ENCODE measurements at regions not wholly inside any gene's neighbourhood (a gene's known extent, or its start where the extent isn't known, plus 50 kb on each side); places are given as distances from the start of the nearest gene placed in this dataset.

DNA sequence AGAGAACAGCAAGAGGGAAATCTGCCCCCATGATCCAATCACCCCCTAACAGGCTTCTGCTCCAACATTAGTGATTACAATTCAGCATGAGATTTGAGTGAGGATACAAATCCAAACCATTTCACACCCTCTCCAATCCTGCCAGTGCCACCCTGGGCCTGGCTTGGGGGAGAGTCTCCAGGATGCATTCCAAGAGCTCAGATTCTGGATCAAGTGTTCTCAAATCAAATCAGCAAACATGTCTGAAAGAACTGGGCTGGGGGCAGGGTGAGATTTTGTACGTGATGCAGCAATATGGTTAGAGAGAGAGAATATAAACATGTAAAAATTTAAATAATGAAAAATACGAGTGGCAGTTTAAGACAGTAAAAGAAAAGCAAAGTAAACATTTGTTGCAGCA lies 2100.9 kb upstream of the CELF4 start:
- intact Hi-C loops (cut with DNase I), result no loop called here
- Histone ChIP-seq H3K9me3 (no peaks in the 10 kb centered on the region), H3K27ac (no peak overlapping the region), H3K27me3 (no peaks in the 10 kb centered on the region), H3K36me3 (no peaks in the 10 kb centered on the region), H3K4me3 (no peak overlapping the region), H3K4me1 (no peaks in the 10 kb centered on the region)
- 64 to 76% methylated on average over 2 of the region's 2 CpGs for WGBS, 2 donors
- DNase-seq, result no peak
- TF ChIP-seq POLR2A (IDR thresholded peaks at IDR 0.05), result no peak
- no peak for TF ChIP-seq EP300 (IDR thresholded peaks at IDR 0.05)
- TF ChIP-seq, protein P1, sequence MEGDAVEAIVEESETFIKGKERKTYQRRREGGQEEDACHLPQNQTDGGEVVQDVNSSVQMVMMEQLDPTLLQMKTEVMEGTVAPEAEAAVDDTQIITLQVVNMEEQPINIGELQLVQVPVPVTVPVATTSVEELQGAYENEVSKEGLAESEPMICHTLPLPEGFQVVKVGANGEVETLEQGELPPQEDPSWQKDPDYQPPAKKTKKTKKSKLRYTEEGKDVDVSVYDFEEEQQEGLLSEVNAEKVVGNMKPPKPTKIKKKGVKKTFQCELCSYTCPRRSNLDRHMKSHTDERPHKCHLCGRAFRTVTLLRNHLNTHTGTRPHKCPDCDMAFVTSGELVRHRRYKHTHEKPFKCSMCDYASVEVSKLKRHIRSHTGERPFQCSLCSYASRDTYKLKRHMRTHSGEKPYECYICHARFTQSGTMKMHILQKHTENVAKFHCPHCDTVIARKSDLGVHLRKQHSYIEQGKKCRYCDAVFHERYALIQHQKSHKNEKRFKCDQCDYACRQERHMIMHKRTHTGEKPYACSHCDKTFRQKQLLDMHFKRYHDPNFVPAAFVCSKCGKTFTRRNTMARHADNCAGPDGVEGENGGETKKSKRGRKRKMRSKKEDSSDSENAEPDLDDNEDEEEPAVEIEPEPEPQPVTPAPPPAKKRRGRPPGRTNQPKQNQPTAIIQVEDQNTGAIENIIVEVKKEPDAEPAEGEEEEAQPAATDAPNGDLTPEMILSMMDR (IDR thresholded peaks at IDR 0.05), result no peak

DNA sequence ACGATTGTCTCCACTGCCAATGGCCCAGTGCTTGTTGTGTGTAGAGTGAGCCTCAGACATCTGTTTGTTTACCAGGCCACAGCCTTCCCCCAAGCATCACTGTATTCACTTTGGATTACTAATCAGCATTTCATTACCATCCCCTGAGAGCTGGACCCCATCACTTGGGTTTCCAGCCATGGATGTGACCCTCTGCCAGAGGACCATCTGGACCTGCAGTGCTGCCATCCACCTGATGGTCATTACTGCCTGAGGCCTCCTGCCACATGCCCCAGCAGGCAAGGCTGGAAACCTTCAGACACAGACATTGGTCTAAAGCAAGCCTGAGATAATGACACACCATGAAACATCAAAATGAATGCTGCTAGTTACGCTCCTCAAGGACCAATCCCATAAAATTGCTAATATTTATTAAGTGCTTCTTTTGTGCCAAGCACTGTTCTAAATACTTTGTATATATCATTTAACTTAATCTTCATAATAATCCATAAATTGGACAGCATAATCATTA lies 2096.3 kb upstream of the CELF4 start:
- Histone ChIP-seq H3K27me3 (no peaks in the 10 kb centered on the region), H3K9me3 (no peaks in the 10 kb centered on the region), H3K4me3 (no peak overlapping the region), H3K36me3 (no peaks in the 10 kb centered on the region), H3K4me1 (no peaks in the 10 kb centered on the region), H3K27ac (no peak overlapping the region)
- TF ChIP-seq EP300 (IDR thresholded peaks at IDR 0.05), result no peak
- intact Hi-C loops (cut with DNase I), result no loop called here
- 96% methylated on average over 2 of the region's 2 CpGs for WGBS, 2 donors
- DNase-seq, result no peak

- Histone ChIP-seq H3K27ac (no peak overlapping the region), H3K9me3 (no peaks in the 10 kb centered on the region), H3K27me3 (no peaks in the 10 kb centered on the region), H3K4me3 (no peak overlapping the region), H3K4me1 (no peaks in the 10 kb centered on the region), H3K36me3 (no peaks in the 10 kb centered on the region)
- TF ChIP-seq EP300 (IDR thresholded peaks at IDR 0.05) (no peak), POLR2A (IDR thresholded peaks at IDR 0.05) (no peak), POLR2AphosphoS5 (IDR thresholded peaks at IDR 0.05) (no peak)
- TF ChIP-seq, protein P1 (IDR thresholded peaks at IDR 0.05), result no peak
- no peak for DNase-seq
- intact Hi-C loops (cut with DNase I), result no loop called here
- WGBS, 2 donors, result 93 to 96% methylated on average over 2 of the region's 2 CpGs
These were observed 2094.5 kb upstream of the CELF4 start for GRCh38 chr18:39660141-39660540.

GRCh38 chr18:39655341-39655740 lies 2089.7 kb upstream of the CELF4 start:
- no peak for TF ChIP-seq EP300 (IDR thresholded peaks at IDR 0.05)
- no peak for TF ChIP-seq POLR2AphosphoS5 (IDR thresholded peaks at IDR 0.05)
- TF ChIP-seq POLR2A (IDR thresholded peaks at IDR 0.05), result no peak
- TF ChIP-seq, protein P1 (IDR thresholded peaks at IDR 0.05), result no peak
- 92 to 95% methylated on average over 4 of the region's 4 CpGs for WGBS, 2 donors
- Histone ChIP-seq H3K4me3 (no peak overlapping the region), H3K36me3 (no peaks in the 10 kb centered on the region), H3K27me3 (no peaks in the 10 kb centered on the region), H3K9me3 (no peaks in the 10 kb centered on the region), H3K4me1 (no peaks in the 10 kb centered on the region), H3K27ac (no peak overlapping the region)
- intact Hi-C loops (cut with DNase I), result no loop called here
- DNase-seq, result no peak

DNA sequence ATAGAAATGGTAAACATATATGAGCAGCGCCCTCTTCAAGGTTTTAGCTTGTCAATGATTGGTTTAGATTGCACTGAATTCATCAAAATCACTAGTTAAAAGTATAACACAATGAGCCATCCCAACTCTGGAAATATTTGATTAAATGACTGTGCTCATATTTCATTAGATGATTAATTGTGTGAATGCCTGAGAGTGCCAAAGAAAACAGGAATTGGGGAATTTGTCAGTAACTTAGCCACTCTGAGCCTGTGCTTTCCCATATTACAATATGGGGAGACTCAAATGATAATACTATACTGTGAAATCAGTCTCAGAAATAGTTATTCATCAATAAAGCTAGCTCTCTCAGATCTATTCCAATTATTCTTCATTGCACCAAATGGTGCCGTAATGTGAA lies 2087.6 kb upstream of the CELF4 start:
- Histone ChIP-seq H3K4me1 (no peaks in the 10 kb centered on the region), H3K4me3 (no peak overlapping the region), H3K36me3 (no peaks in the 10 kb centered on the region), H3K27me3 (no peaks in the 10 kb centered on the region), H3K27ac (no peak overlapping the region), H3K9me3 (no peaks in the 10 kb centered on the region)
- no peak for DNase-seq
- WGBS, 2 donors, result 92 to 93% methylated on average over 2 of the region's 2 CpGs
- TF ChIP-seq POLR2AphosphoS5 (IDR thresholded peaks at IDR 0.05), result no peak
- TF ChIP-seq, protein P1 (IDR thresholded peaks at IDR 0.05), result no peak
- no peak for TF ChIP-seq EP300 (IDR thresholded peaks at IDR 0.05)
- no peak for TF ChIP-seq POLR2A (IDR thresholded peaks at IDR 0.05)
- intact Hi-C loops (cut with DNase I), result no loop called here

All from sigmoid colon (tissue), 6 donors.